NCI-H2171 (cell line): ENCODE measurements at regions not wholly inside any gene's neighbourhood (a gene's known extent, or its start where the extent isn't known, plus 50 kb on each side); places are given as distances from the start of the nearest gene placed in this dataset.
"Not testable (repeated sequence)": the region's sequence is repeated elsewhere in the genome, so short reads cannot be mapped to it uniquely, and the experiment has no call there.

Experiments
- DNase-seq: peaks from one replicate; lab custom pipeline; 2025; lab: John Stamatoyannopoulos, UW

DNA sequence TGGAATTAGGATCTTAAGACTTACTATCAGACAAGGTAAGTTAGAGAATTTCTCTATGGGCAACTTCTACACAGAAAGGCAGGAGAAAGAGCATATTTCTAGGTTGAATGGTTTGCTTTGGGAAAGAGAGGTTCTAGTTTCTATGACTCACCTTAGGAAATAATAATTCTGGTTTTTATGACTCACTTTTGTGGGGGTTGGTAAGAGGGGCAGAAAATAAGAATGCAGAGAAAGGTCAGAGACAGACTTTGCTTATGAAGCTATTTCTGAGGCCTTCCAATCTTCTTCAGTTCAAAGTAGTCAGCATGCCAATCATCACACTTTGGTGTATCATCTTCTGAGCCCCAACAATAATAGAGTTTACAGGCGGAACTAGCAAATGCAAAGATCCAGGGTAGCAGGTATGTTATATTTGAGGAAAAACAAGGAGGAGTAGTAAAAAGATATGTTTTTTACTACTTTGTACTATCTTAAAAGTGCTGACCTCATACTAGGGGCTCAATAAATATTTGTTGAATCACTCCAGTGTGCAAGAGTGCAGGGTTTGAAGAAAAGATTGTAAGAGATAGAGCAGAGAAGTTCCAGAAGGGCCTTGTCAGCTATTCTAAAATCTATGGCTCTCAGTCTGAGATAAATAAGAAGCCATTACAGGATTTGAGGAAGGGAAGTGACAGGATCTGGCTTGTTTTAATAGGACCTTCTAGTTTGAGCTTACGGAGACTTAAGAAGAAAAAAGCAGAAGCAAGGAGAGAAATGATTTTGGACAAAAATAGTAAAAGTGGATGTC is 56.7 kb upstream of the LRFN5 start:
- DNase-seq: no peak

DNA sequence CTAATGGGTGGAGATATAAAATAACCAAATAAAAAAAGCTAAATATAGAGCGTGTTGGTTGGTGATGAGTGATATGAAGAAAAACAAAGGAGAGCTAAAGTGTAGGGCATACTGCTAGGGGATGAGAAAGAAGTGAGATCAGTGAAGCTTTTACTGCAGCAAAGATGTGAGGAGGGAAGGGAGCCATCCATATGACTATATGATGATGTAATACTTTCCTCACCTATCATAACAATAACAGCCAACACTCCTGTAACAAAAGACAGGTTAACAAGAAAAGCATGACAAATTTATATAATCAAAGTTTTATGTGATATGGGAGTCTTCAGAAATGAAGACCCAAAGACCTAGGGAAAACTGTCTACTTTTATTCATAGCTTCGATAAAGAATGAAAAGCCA is 57.4 kb upstream of the LRFN5 start:
- no peak for DNase-seq

DNA sequence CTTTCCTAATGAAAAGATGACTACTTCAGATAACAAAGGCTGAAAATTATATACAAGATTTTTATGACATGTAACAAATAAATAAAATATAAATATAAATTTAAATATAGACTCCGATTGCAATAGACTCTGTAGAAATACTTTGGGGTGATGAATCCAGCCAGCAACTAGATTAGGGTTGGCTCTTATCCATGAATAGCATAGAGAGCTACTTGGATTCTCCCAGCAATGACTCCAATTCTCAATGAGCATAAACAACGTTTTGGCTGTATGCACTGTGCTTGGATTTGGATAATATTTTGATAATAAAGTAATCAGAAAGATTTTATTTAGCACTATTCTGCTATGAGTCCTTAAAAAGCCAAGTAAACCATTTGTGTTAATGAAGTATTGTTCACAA is 58.0 kb upstream of the LRFN5 start:
- DNase-seq: no peak

DNA sequence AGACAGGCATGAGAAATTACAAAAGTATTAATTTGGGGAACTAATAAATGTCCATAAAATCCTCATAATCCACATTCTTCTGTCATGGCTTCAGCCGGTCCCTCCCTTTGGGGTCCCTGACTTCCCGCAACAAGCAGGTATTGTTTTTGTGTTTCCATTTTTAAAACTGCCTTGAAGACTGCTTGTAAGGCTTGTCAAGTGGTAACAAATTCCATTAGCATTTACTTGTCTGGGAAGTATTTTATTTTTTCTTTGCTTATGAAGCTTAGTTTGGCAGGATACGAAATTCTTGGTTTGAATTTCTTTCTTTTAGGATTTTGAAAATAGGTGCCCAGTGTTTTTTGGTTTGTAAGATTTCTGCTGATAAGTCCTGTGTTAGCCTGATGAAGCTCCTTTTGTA is 65.3 kb upstream of the LRFN5 start:
- no peak for DNase-seq

DNA sequence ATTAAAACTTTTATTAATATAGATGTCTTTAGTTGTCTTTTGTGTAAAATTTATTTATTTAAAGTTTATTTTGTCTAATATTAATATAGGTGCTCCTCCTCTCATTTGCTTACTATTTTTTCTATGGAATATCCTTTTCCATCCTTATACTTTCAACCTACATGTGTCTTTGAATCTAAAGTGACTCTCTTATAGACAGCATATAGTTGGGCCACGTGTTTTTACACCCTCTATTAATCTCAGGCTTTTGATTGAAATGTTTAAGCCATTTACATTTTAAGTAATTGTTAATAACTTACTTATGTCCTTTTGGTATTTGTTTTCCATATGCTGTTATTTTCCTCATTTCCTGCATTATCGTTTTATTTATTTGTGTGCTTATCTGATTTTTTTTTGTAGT is 74.4 kb upstream of the LRFN5 start:
- no peak for DNase-seq

DNA sequence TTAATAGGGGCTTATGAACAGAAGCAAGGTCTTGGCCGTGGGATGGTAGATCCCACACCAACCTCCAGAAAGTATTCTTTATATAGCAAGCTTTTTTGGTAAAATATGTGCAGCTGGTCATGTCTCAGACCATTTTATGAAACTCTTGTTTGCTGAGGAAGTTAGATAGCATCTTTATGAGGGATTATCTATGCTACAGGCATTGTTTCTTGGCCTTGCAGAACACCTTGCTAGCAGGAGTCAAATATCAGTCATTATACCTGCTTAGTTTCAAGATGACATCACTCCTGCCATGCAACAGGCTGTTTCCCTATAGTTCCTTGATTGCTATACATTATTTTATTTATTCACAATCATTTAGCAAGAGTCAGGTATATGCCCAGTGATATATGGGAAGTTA is 84.8 kb upstream of the LRFN5 start:
- no peak for DNase-seq

DNA sequence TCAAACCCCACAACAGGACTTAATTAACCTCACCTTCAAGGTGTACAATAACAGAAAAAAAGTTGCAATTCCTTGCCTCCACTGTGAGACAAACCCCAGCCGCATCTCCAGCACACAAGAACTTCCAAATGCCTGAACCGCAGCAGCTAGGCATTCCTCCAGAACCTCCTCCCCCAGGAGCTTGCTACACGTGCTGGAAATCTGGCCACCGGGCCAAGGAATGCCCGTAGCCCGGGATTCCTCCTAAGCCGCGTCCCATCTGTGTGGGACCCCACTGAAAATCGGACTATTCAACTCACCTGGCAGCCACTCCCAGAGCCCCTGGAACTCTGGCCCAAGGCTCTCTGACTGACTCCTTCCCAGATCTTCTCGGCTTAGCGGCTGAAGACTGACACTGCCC is 88.6 kb upstream of the LRFN5 start:
- DNase-seq: not testable (repeated sequence)

DNA sequence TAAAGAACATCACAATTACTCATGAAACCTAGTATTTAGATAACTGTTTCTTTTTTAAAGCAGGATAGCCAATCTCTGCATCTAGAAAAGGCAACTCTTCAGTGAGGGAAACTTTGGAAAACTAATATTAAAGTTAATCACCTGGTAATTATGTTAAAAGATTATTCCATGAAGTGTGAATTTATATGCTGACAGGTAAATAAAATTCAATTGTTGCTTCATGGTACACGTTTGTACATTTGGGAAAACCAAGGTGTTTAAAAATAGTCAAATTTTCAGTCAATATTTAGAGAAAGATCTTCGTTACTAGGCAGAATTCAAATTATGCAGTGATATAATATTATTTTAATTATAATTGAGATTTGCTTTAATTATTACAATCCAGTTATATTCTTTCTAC is 100.1 kb upstream of the LRFN5 start:
- no peak for DNase-seq

DNA sequence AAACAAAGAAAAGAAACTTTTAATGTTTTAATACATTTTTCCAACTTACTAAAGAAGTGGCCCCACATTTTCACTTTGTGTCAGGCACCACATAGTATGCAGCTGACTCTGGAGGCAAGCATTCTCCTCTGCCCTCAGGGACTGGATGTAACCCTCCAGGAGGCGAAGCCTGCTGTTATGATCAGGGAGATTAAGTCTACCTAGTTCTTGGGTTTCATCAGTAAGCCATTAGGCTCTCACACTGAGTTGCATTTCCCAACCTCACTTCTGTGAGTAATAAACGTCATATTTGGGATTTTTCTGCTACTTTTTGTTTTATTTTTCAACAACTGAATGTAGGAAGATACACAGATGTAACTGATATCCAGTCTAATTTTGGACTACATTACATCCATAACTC is 101.2 kb upstream of the LRFN5 start:
- DNase-seq: peak; percentile 25

DNA sequence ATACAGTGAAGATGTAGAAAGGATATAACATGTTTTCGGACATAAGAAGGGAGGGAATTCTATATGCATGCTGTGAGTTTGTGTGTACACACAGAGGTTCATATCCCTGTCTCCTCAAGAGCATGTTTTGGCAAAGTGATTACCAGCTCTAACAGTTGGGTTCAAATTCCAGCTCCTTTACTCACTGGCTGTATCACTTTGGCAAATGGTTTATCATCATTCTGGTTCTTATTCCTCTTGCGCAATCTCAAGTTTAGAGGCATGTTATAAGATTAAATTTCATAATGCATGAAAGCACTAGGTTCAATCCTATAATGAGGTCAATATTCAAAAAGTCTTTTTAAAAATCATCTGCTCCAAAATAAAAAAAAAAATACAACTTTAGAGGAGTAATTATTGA is 107.7 kb upstream of the LRFN5 start:
- DNase-seq: no peak

DNA sequence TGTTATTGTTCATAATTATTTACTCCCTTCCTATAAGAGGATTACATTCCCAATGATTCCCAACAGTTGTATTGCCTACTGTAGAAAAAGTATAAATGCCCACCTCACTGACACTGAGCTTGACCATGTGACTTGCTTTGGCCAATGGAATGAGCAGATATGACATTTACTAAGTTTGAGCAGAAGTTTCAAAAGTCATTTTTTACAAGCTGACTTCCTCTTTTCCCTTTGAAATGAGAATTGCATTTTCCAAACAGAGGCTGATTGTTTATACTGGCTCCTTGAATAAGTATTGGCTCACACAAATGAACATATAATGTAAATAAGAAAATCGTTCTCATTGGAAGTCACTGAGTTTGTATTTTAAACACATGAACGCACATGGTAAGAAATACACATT is 116.4 kb upstream of the LRFN5 start:
- DNase-seq: no peak

DNA sequence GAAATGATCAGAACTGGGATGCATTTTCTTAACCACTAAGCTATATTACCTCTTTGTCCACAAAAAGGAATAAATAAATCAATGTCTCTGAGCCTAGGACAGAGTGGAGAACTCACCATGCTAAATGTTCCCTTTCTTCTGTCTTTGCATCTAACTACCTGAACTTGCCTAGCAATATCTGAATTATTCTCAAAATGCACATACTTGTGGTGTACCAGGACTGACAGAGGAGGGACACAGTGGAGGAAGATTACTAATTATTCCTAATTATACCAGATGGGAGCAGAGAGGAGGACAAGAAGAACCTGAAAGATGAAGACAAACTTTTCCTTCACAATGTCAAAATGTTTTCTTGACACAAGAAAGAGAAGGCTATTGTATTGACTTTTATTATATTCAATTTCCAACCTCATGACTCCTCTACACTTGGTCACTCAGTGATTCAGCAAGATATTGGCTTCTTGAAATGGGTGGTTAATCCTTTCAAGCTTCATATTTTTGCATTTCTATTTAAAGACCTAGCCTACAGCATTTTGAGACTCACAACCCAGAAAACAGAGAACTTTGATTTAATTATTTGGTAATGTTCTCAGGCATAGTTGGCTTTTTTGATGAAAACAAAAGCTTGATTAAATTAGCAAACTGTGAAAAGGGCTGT is 117.2 kb upstream of the LRFN5 start:
- no peak for DNase-seq

DNA sequence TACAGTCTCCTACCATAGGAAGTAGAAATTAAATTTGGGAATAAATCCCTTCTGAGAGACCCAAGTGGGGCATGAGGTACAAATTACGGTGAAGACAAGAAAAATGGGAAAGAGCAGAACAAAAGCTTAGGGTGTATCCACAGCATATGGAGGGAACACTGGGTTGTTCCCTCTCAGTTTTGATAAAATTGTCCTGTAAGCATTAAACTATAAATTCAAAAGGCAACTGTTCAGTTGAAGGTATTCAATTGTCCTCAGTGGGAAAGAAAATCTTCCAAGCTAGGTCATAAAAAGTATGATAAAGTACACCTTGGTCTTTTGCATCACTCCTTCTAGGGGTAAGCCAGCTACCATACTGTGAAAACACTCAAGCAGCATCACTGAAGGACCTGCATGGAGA is 118.3 kb upstream of the LRFN5 start:
- no peak for DNase-seq

DNA sequence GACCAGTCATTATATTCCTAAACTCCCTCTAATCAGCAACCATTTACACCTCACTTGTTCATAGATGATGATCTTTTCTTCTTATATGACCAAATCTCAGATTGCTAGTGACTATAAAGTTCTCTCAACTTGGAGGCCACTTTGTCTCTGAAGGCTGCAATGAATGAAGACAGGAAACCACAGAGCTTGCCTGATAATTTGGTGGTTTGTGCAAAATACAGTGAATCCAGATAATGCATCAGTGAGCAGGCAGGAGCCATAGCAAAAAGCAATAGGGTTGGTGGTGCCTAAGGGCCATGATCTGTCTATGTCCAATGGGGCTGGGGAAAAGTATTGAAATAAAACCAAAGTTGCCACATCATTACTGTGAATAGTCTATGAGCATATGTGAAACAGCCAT is 123.8 kb upstream of the LRFN5 start:
- no peak for DNase-seq

DNA sequence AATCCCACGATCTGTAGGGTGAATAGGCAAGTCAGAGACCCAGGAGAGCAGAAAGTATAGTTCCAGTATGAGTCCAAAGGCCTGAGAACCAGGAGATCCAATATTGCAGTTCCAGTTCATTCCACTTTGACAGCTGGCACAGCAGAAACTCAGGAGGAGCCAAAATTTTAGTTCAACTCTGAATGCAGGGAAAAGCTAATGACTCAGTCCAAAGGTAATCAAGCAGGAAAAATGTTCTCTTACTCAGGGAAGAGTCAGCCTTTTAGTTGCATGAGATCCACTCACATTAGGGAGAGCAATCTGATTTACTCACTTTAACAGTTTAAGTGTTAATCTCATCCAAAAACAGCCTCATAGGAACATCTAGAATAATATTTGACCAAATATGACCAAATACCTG is 130.2 kb upstream of the LRFN5 start:
- no peak for DNase-seq

DNA sequence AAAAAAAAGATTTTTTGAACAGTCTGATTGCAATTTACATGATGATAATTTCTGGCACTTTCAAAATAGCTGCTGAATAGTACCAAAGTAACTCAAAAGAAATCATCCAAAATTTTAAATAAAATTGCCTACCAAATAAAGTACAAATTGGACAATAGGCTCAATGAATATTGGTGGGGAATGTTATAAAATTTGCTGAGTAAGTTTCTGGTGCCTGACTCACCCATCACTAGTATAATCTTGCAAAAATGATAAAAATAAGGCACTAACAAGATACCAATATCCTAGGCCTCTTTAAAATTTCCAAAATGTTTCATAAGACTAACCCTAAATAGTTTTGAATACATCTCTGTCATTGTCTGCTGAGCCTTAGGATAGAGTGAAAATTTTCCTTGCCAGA is 145.3 kb upstream of the LRFN5 start:
- no peak for DNase-seq

DNA sequence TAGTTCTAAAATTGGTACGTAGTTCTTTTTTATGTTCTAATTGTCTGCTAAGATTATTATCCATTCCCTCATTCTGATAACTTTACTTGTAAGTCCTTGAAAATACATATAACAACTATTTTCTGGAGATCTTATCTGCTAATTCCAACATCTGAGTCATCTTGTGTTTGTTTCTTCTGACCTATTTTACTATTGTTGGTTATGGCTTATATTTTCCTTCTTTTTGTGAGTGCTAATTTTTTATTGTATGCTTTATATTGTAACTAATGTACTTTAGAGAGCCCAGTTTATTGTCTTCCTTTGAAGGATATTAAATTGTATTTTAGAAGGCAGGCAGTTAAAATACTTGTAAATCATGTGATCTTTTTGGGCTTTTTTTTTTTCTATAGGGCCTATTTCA is 149.3 kb upstream of the LRFN5 start:
- no peak for DNase-seq

DNA sequence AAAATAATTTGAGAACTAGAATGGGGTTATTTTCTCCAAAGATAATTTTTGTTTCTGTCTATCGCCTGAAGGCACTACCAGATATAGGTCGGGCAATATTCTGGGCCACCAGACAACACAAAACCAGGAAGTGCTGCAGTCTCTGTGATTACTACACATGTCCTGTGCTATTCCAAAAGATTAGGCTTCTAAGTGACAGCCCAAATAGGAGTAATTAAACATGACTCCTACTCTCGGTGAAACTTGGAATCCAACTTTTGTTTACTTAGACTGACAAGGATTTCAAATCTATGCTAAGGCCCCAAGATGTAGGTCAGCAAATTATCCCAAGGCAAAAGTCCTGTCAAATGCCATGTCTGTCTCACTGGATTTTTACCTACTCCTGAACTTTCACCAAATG is 157.6 kb upstream of the LRFN5 start:
- no peak for DNase-seq

DNA sequence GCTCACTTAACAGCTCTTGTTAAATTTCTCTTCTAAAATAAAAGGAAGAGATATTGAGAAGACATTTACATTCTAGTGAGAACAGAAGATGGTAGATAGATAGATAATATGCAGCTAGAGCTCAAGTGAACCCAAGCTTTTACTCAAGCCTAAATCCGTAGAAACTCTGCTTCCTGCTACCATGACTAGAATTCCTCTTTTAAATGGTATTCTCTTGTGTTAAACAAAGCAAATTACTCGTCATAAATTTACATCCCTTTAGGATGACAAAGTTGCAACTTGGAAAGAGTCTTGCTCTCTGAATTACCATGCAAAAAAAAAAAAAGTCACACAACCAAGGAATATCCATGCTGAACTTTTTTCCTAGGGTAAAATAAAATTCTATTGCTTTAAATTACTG is 160.7 kb upstream of the LRFN5 start:
- DNase-seq: no peak

DNA sequence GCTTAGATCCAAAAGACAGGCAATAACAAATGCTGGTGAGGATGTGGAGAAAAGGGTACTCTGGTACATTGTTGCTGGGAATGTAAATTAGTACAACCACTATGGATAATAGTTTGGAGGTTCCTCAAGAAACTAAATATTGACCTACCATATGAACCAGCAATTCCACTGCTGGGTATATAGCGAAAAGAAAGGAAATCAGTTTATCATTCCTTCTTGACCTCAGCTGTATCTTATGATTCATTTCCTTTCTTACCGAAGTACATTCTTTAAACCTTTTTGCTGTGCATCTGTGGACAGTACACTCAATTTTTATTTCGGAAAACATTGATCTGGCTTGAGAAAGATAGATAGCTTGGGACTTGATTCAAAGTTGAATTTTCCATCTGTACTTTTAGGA is 183.2 kb upstream of the LRFN5 start:
- no peak for DNase-seq

DNA sequence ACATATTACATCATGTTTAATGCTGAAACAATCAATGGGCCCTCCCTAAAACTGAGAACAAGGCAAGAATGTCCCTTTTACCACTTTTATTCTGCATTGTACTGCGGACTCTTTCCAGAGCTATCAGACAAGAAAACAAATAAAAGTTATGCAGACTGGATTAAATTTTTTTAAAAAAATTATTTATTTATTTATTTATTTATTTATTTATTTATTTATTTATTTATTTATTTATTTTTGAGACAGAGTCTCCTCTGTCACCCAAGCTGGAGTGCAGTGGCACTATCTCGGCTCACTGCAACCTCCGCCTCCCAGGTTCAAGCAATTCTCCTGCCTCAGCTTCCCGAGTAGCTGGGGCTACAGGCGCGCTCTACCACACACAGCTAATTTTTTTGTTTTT is 185.4 kb upstream of the LRFN5 start:
- DNase-seq: not testable (repeated sequence)

DNA sequence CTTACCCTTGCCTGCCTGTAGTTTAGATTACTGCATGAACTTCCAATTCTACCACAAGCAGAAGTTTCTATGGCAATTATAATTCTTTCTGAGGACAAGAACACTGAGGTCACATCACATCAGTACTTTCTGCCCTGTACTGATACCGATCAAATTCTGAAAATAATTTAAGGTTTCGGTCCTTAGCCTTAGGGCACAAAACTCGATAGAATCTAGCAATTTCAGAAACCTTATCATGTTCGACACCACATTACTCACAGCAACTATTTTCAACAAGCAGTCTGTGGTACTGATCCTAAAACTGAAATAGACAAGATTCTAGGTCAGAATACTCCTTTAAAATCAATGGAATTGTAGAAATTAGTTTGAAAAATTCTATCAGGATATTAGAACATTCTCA is 187.0 kb upstream of the LRFN5 start:
- DNase-seq: no peak

DNA sequence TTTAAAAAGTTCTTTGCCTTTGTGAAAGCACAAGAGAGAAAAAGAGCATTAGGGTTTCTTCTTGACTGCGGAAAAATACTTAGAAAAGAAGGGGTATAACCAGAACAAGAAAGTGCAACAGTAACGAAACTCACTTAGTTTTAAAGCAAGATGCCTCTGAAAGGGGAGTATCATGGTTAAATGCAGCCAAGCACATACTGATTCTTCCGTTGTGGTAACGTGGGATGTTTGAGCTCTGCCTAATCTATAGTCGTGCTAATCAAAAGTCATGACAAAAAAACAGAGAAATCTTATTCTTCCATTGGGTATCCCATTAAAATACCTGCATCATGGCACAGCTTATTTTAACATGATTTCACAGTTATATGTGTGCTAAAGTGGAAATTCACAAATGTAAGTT is 187.8 kb upstream of the LRFN5 start:
- DNase-seq: no peak

DNA sequence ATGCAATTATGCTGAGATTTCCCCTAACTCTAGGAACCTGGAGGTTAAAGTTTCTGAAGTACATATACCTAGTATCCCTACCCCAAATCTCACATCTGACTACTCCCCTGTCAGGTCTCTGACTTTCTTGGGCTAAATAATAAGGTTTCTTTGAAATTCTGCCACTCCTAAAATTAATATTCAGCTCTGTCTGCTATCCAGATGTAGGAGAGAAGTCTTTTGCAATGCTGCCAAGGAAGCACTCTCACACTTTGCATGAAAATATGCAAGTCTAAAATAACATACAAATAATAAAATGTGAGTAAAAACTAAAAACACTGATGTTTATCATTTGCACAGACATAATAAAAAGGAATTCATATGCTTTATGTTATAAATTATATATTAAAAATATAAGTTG is 196.9 kb upstream of the LRFN5 start:
- DNase-seq: no peak
